Stimulated activated CD4-positive, alpha-beta T cell treated with anti-CD3 and anti-CD28 coated beads, Interleukin-1b, Interleukin-23, amount 100 ng/mL, for 24 hours (primary cell): ENCODE measurements at regions not wholly inside any gene's neighbourhood (a gene's known extent, or its start where the extent isn't known, plus 50 kb on each side); places are given as distances from the start of the nearest gene placed in this dataset.

ENCODE experiments used
- DNase-seq, 4 experiments: peaks; one replicate each; pipeline ENCODE4 v3.0.0-alpha.2; 2020; ENCODE audit warnings: low read depth in 4 of 4, low spot score in 1 of 4

- no peak for DNase-seq
Observed at GRCh38 chr3:124653071-124653796, 77.0 kb upstream of the UMPS start.

GRCh38 chr3:124653797-124654469, 76.3 kb upstream of the UMPS start:
- no peak for DNase-seq

- DNase-seq = no peak
Observed at GRCh38 chr3:124654470-124654845, 75.8 kb upstream of the UMPS start.

GRCh38 chr3:124656531-124656930, 73.7 kb upstream of the UMPS start:
- DNase-seq = no peak

- DNase-seq = no peak
Observed at GRCh38 chr3:124657138-124657537, 73.1 kb upstream of the UMPS start.

GRCh38 chr3:124658270-124658669, 72.0 kb upstream of the UMPS start:
- no peak for DNase-seq

GRCh38 chr3:124659175-124659574, 71.1 kb upstream of the UMPS start:
- DNase-seq = no peak

GRCh38 chr3:124660599-124660998, 69.7 kb upstream of the UMPS start:
- no peak for DNase-seq

GRCh38 chr3:124663690-124664089, 66.6 kb upstream of the UMPS start:
- DNase-seq = no peak

- DNase-seq = no peak
Observed at GRCh38 chr3:124664804-124665203, 65.4 kb upstream of the UMPS start.

GRCh38 chr3:124666067-124666466, 64.2 kb upstream of the UMPS start:
- DNase-seq = no peak

GRCh38 chr3:124669470-124669869, 60.8 kb upstream of the UMPS start:
- DNase-seq = no peak

GRCh38 chr3:124671106-124671505, 59.1 kb upstream of the UMPS start:
- no peak for DNase-seq

GRCh38 chr3:124674336-124674735, 55.9 kb upstream of the UMPS start:
- DNase-seq = no peak

GRCh38 chr3:124676236-124676635, 54.0 kb upstream of the UMPS start:
- no peak for DNase-seq

- DNase-seq = no peak
Observed at GRCh38 chr3:124679048-124679638, 51.1 kb upstream of the UMPS start.
